GM23338 (cell line): ENCODE measurements at regions not wholly inside any gene's neighbourhood (a gene's known extent, or its start where the extent isn't known, plus 50 kb on each side); places are given as distances from the start of the nearest gene placed in this dataset.

Source experiments
- CTCF ChIP-seq, 2 experiments: fragments of 200-600 bp in 1 of 2; sonication (generic) in 1 of 2; conservative IDR thresholded peaks; 2 replicates each; pipeline versions ENCODE4 v1.5.1 to v1.6.1; 2016 to 2017; ENCODE audit warnings: antibody characterized with exemption in 2 of 2, low read depth in 2 of 2, mild to moderate bottlenecking in 2 of 2, moderate library complexity in 1 of 2
- EZH2 ChIP-seq: fragments of 200-600 bp; sonication (generic); IDR thresholded peaks from one replicate; pipeline ENCODE4 v1.8.0; 2017; ENCODE audit warnings: antibody characterized with exemption, mild to moderate bottlenecking, low read depth; ENCODE audit not compliant: unreplicated experiment

GRCh38 chr7:86164827-86165226 lies 478.9 kb upstream of the GRM3 start:
- TF ChIP-seq CTCF (conservative IDR thresholded peaks at IDR 0.05; ENCODE audit: low read depth in 2 of 2) (no peak), EZH2 (no peak)
